HG03103 (cell line): ENCODE measurements at regions not wholly inside any gene's neighbourhood (a gene's known extent, or its start where the extent isn't known, plus 50 kb on each side); places are given as distances from the start of the nearest gene placed in this dataset.

Experiments
- ATAC-seq: cut with Tn5 transposase; IDR thresholded peaks from one replicate; pipeline ENCODE4 v1.9.1; 2021; ENCODE audit warnings: low read depth; ENCODE audit not compliant: unreplicated experiment

DNA sequence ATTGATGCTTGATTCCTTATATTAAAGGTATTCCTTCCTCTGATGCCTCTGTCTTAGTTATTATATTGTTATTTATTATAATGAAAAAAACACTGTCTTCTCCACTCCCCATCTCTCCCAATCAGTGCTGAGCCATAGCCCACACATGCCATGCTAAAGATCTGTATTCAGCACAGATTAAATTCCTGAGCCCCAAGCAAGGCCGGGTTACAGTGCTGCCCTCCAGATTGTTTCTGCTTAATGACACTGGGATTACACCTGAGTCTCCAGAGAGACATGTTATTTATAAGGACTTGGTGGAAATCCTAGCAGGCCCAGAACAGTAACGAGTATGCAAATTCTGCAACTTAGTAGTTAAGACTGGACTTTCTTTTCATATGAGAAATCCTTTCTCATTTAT lies 305.9 kb upstream of the UMPS start:
- no peak for ATAC-seq

GRCh38 chr3:124425972-124426371 lies 304.3 kb upstream of the UMPS start:
- ATAC-seq = no peak

- no peak for ATAC-seq
Observed at GRCh38 chr3:124428372-124429128, 301.7 kb upstream of the UMPS start.

- no peak for ATAC-seq
Observed at GRCh38 chr3:124429129-124429815, 301.0 kb upstream of the UMPS start.

GRCh38 chr3:124431331-124431994 lies 298.8 kb upstream of the UMPS start:
- no peak for ATAC-seq

- no peak for ATAC-seq
Observed at GRCh38 chr3:124434176-124434575, 296.1 kb upstream of the UMPS start.

DNA sequence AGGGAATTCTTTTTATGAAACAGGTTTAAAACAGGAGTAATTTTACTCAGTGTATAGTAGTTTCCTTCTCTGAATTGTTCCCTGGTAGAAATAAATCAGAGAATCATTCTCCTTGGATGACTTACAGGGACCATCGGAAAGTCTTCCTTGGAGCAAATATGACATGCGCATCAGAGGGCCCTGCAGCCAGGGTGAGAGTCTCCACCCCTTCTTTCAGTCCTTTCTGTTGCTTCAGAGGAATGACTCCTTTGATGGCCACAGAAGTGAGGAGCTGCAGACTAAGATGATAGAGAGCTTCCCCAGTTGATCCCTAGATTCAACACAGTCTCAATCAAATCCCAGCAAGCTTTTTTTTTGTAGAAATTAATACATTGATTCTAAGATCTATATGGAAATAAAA lies 294.8 kb upstream of the UMPS start:
- no peak for ATAC-seq

- no peak for ATAC-seq
Observed at GRCh38 chr3:124438813-124439212, 291.4 kb upstream of the UMPS start.

GRCh38 chr3:124439603-124440002 lies 290.6 kb upstream of the UMPS start:
- ATAC-seq = no peak

DNA sequence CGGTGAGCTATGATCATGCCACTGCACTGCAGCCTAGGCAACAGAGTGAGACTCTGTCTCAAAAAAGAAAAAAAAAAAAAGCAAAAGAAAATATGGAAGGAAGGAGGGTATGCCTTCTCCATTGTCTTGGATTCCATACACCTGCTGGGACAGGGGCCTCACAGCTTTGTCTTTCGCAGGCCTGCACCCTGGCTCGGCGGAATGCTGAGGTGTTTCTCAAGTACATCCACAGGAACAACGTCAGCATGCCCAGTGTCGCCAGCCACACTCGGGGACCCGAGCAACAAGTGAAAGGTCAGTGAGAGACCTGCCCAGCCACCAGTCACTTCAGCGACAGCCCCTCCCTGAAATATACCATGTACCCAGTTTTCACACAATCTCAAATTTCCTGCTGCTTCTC lies 288.5 kb upstream of the UMPS start:
- ATAC-seq = no peak

- ATAC-seq = no peak
Observed at GRCh38 chr3:124442463-124442862, 287.8 kb upstream of the UMPS start.

DNA sequence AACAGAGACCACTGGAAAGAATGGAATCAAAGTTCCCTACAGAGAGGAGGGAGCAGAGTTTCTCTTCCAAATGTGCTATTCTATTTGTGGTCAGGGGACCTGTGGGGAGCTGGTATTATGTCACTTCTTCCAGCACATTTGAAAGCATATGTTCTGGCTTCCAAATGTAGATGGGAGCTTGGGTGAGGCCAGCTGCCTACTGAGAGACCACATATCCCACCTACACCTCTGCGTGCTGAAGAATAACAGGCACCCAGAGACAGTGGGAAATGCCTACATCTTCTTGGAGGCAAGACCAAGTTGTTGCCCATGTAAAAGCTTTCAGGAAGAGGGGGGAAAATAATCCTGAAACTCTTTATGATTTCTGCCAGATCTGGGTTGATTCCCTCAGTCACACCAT lies 286.8 kb upstream of the UMPS start:
- no peak for ATAC-seq

- no peak for ATAC-seq
Observed at GRCh38 chr3:124444075-124444474, 286.2 kb upstream of the UMPS start.

- no peak for ATAC-seq
Observed at GRCh38 chr3:124444896-124445295, 285.4 kb upstream of the UMPS start.

GRCh38 chr3:124447845-124448244 lies 282.4 kb upstream of the UMPS start:
- ATAC-seq = no peak

- no peak for ATAC-seq
Observed at GRCh38 chr3:124448954-124449353, 281.3 kb upstream of the UMPS start.

- ATAC-seq = no peak
Observed at GRCh38 chr3:124450366-124450765, 279.9 kb upstream of the UMPS start.

DNA sequence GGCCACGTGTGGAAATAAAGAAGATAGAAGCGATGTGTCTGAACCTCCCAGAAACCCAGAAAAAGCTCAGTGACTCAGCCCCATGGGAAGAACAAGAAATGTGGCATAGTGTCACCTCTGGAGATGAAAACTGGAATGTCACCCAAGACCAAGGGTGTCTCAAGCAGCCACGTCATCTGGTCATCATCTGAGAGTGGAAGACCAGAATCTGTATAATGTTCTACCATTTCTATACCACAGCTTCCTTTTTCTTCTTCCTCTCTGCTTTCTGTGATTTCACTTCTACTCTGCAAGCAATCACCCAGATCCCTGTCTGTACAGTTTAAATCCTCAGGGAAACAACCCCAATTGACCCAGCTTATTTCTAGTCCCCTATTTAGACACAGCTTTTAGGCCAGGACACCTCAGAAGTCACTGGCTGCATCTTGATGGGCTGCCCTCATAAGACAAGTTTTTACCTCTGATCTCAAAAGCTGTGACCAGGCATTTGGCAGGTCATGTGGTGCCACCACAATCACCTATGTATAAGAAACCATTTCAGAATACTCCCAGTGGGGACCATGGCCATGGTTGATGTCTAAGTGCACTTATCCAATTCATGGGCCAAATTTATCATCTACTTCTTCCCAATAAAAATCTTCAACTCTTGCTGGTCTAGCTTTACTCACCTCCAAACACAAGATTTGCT lies 278.5 kb upstream of the UMPS start:
- no peak for ATAC-seq

- no peak for ATAC-seq
Observed at GRCh38 chr3:124453189-124453588, 277.1 kb upstream of the UMPS start.

DNA sequence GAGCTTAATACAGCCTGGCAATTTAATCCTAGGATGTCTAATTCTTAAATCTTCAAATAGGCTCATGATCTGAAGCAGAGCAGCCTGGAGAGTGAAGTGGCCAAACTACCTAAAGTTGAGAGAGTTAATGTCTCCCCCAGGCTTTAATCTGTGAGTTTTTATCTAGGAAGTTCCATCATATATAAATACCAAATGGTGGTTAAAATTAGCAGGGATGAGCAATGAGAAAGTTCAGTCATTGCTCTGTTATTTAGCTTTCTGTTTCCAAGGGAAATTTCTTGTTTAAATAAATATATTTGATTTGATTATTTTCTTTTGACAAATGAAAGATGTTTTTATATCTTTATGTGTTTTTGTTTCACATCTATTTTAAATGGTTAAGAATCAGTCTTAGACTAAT lies 274.4 kb upstream of the UMPS start:
- no peak for ATAC-seq

GRCh38 chr3:124456506-124456905 lies 273.7 kb upstream of the UMPS start:
- ATAC-seq = no peak
